Lower leg skin (tissue), 3 donors: ENCODE measurements at regions not wholly inside any gene's neighbourhood (a gene's known extent, or its start where the extent isn't known, plus 50 kb on each side); places are given as distances from the start of the nearest gene placed in this dataset.

ENCODE experiments used
- CTCF ChIP-seq, 3 donors: fragments of 450-650 bp; IDR thresholded peaks; one replicate each; pipeline ENCODE4 v1.5.1; 2016; ENCODE audit warnings: antibody characterized with exemption in 3 of 3, mild to moderate bottlenecking in 3 of 3, moderate library complexity in 2 of 3
- POLR2A ChIP-seq, 2 donors: fragments of 450-650 bp; IDR thresholded peaks; one replicate each; pipeline ENCODE4 v1.6.1; 2016 to 2017; ENCODE audit warnings: antibody characterized with exemption in 2 of 2, mild to moderate bottlenecking in 1 of 2, moderate library complexity in 1 of 2

- TF ChIP-seq POLR2A (IDR thresholded peaks at IDR 0.05) (no peak), CTCF (IDR thresholded peaks at IDR 0.05) (no peak)
These were observed 106.1 kb upstream of the DIPK2B start for GRCh38 chrX:45306794-45307193.
